Esophagus muscularis mucosa (tissue), 4 donors: ENCODE measurements at regions not wholly inside any gene's neighbourhood (a gene's known extent, or its start where the extent isn't known, plus 50 kb on each side); places are given as distances from the start of the nearest gene placed in this dataset.

Experiments used
- DNase-seq: peaks from one replicate; pipeline ENCODE4 v3.0.0-alpha.2; 2017; ENCODE audit errors: extremely low spot score
- H3K27ac ChIP-seq, 4 donors: fragments of 200-600 bp; sonication (generic); replicated peaks in 1 of 4; 1 replicate in 3 of 4; 2 replicates in 1 of 4; pipeline ENCODE4 v1.5.1; 2016 to 2019; ENCODE audit warnings: mild to moderate bottlenecking in 1 of 4
- H3K27me3 ChIP-seq, 4 donors: fragments of 200-600 bp; sonication (generic); one replicate each; pipeline versions ENCODE4 v1.5.1 to v1.6.0; 2016 to 2019
- H3K36me3 ChIP-seq, 4 donors: fragments of 200-600 bp; sonication (generic); one replicate each; pipeline ENCODE4 v1.5.1; 2016 to 2019
- H3K4me1 ChIP-seq, 4 donors: fragments of 200-600 bp; sonication (generic); one replicate each; pipeline ENCODE4 v1.5.1; 2016 to 2019
- H3K4me3 ChIP-seq, 4 donors: fragments of 200-600 bp; sonication (generic); 1 replicate in 2 of 4; 2 replicates in 2 of 4; pipeline ENCODE4 v1.5.1; 2016 to 2019; ENCODE audit warnings: mild to moderate bottlenecking in 4 of 4, moderate library complexity in 1 of 4
- H3K9me3 ChIP-seq, 4 donors: fragments of 200-600 bp; sonication (generic); 1 replicate in 3 of 4; 2 replicates in 1 of 4; pipeline ENCODE4 v1.5.1; 2016 to 2019
- CTCF ChIP-seq, 3 experiments: fragments of 200-600 bp in 2 of 3; fragments of 450-650 bp in 1 of 3; sonication (generic) in 2 of 3; IDR thresholded peaks; one replicate each; pipeline ENCODE4 v1.5.1; 2017 to 2019; ENCODE audit warnings: antibody characterized with exemption in 3 of 3, mild to moderate bottlenecking in 2 of 3, moderate library complexity in 1 of 3
- EP300 ChIP-seq: sonication (generic); formaldehyde crosslinking; IDR thresholded peaks from one replicate; pipeline ENCODE4 v1.6.1; 2017; ENCODE audit warnings: antibody characterized with exemption
- POLR2A ChIP-seq: fragments of 450-650 bp; IDR thresholded peaks from one replicate; pipeline ENCODE4 v1.6.1; 2017; ENCODE audit warnings: antibody characterized with exemption, moderate library complexity, mild to moderate bottlenecking, low read depth
- POLR2AphosphoS5 ChIP-seq, 2 donors: sonication (generic); formaldehyde crosslinking; IDR thresholded peaks; one replicate each; pipeline ENCODE4 v1.6.1; 2017; ENCODE audit warnings: antibody characterized with exemption in 2 of 2
- WGBS: methylation state at CpG from one replicate; pipeline ENCODE4 v1.1.5; 2018; 5-methylcytosine and 5-hydroxymethylcytosine counted together
- intact Hi-C: fragments of 100-400 bp; cut with DNase I; formaldehyde crosslinking; loops from one replicate; pipeline ENCODE4 v1.15.1; 2023

GRCh38 chr11:29879560-29879959 is 137.3 kb downstream of the KCNA4 start:
- intact Hi-C loops, result no loop called here
- WGBS, result 34% methylated on average over 6 of the region's 6 CpGs

GRCh38 chr11:29876192-29876591 is 140.6 kb downstream of the KCNA4 start:
- Histone ChIP-seq H3K27ac (no peak overlapping the region), H3K36me3 (no peaks in the 10 kb centered on the region), H3K27me3 (no peaks in the 10 kb centered on the region), H3K4me3 (no peak overlapping the region), H3K9me3 (no peaks in the 10 kb centered on the region), H3K4me1 (no peaks in the 10 kb centered on the region)
- DNase-seq, result no peak
- 73% methylated on average over 1 of the region's 1 CpG for whole genome bisulfite sequencing
- intact Hi-C loops, result no loop called here
- no peak for TF ChIP-seq EP300
- no peak for TF ChIP-seq POLR2A
- no peak for TF ChIP-seq CTCF (IDR thresholded peaks at IDR 0.05)
- no peak for TF ChIP-seq POLR2AphosphoS5 (IDR thresholded peaks at IDR 0.05)

More at GRCh38 chr11:29879560-29879959, 137.3 kb downstream of the KCNA4 start:
- H3K27me3 ChIP-seq, result no peaks in the 10 kb centered on the region
- H3K36me3 ChIP-seq, result no peaks in the 10 kb centered on the region
- H3K4me1 ChIP-seq, result no peaks in the 10 kb centered on the region
- H3K27ac ChIP-seq, result no peak overlapping the region
- no peak overlapping the region for H3K4me3 ChIP-seq
- TF ChIP-seq CTCF (IDR thresholded peaks at IDR 0.05) (no peak), POLR2A (no peak), POLR2AphosphoS5 (IDR thresholded peaks at IDR 0.05) (no peak), EP300 (no peak)
- H3K9me3 ChIP-seq, result no peaks in the 10 kb centered on the region
- DNase-seq, result no peak

- Histone ChIP-seq H3K27me3 (no peaks in the 10 kb centered on the region), H3K27ac (no peak overlapping the region), H3K4me1 (no peaks in the 10 kb centered on the region), H3K9me3 (no peaks in the 10 kb centered on the region), H3K4me3 (no peak overlapping the region), H3K36me3 (no peaks in the 10 kb centered on the region)
- no peak for DNase-seq
- intact Hi-C loops, result no loop called here
- TF ChIP-seq POLR2A (no peak), POLR2AphosphoS5 (IDR thresholded peaks at IDR 0.05) (no peak), EP300 (no peak), CTCF (IDR thresholded peaks at IDR 0.05) (no peak)
- WGBS, result 84% methylated on average over 1 of the region's 1 CpG
These were observed 169.6 kb downstream of the KCNA4 start for GRCh38 chr11:29847219-29847618.

- H3K4me1 ChIP-seq, result no peaks in the 10 kb centered on the region
- TF ChIP-seq EP300 (no peak), POLR2AphosphoS5 (IDR thresholded peaks at IDR 0.05) (no peak), POLR2A (no peak), CTCF (IDR thresholded peaks at IDR 0.05) (no peak)
These were observed 172.0 kb downstream of the KCNA4 start for GRCh38 chr11:29844701-29845379.

GRCh38 chr11:29844031-29844430 is 172.8 kb downstream of the KCNA4 start:
- no peaks in the 10 kb centered on the region for H3K27me3 ChIP-seq
- no peak overlapping the region for H3K4me3 ChIP-seq
- 85% methylated on average over 3 of the region's 3 CpGs for whole genome bisulfite sequencing
- H3K36me3 ChIP-seq, result no peaks in the 10 kb centered on the region
- H3K4me1 ChIP-seq, result no peaks in the 10 kb centered on the region
- intact Hi-C loops, result no loop called here
- DNase-seq, result no peak
- H3K9me3 ChIP-seq, result no peaks in the 10 kb centered on the region
- no peak overlapping the region for H3K27ac ChIP-seq
- no peak for TF ChIP-seq EP300
- TF ChIP-seq POLR2AphosphoS5 (IDR thresholded peaks at IDR 0.05), result no peak
- TF ChIP-seq CTCF (IDR thresholded peaks at IDR 0.05), result no peak
- no peak for TF ChIP-seq POLR2A

More at GRCh38 chr11:29844701-29845379, 172.0 kb downstream of the KCNA4 start:
- H3K36me3 ChIP-seq, result no peaks in the 10 kb centered on the region
- H3K27me3 ChIP-seq, result no peaks in the 10 kb centered on the region
- no peak for DNase-seq
- intact Hi-C loops, result no loop called here
- no peaks in the 10 kb centered on the region for H3K9me3 ChIP-seq
- H3K4me3 ChIP-seq, result no peak overlapping the region
- H3K27ac ChIP-seq, result no peak overlapping the region
- 62% methylated on average over 3 of the region's 3 CpGs for WGBS
